BJ (cell line): ENCODE measurements at regions not wholly inside any gene's neighbourhood (a gene's known extent, or its start where the extent isn't known, plus 50 kb on each side); places are given as distances from the start of the nearest gene placed in this dataset.

Source experiments
- CTCF ChIA-PET: fragments of 350-600 bp; formaldehyde crosslinking; extraction: SDS; loops from one replicate; lab custom pipeline; 2021; ENCODE audit warnings: antibody characterized with exemption, inconsistent platforms; lab: Yijun Ruan, JAX
- POLR2A ChIA-PET: fragments of 300-600 bp; sonication (Branson Sonifier 250); formaldehyde crosslinking; extraction: SDS; loops from one replicate; lab custom pipeline; 2021; ENCODE audit warnings: antibody characterized with exemption; lab: Charles Lee
- DNase-seq: peaks from one replicate; pipeline ENCODE4 v3.0.0-alpha.2; 2011; ENCODE audit warnings: low read depth
- H3K27me3 ChIP-seq: 2 replicates; pipeline ENCODE4 v1.6.0; 2011; ENCODE audit warnings: low read length; ENCODE audit not compliant: control insufficient read depth, insufficient read depth
- H3K36me3 ChIP-seq: 2 replicates; pipeline ENCODE4 v1.5.1; 2011; ENCODE audit warnings: low read length; ENCODE audit not compliant: control insufficient read depth, insufficient read depth
- H3K4me3 ChIP-seq: 2 replicates; pipeline ENCODE4 v1.5.1; 2011; ENCODE audit warnings: low read depth, mild to moderate bottlenecking, control low read depth, low read length
- CTCF ChIP-seq: IDR thresholded peaks from 2 replicates; pipeline ENCODE4 v1.5.1; 2011; ENCODE audit warnings: low read depth, mild to moderate bottlenecking, control low read depth, inconsistent platforms, low read length, moderate library complexity; ENCODE audit not compliant: insufficient read depth

DNA sequence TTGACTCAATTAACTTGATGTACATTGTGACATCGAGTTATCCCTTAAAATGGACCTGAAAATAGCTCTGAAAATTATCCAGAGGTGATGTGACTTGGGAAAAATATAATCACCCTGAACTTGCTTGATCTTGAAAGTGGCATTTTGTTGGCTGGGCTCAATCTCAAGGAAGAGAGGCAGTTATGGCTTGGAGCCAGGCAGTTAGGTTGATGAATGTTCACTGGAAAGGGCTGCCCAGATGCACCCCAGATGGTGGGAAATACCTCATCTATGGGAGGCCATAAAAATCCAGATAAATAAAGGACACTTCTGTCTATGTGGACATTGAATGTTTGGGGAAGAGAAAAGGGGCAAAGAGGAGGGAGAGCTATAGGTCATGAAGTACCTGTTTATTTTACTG, 55.7 kb upstream of the OR5AN1 start:
- TF ChIP-seq CTCF, result no peak
- POLR2A ChIA-PET, result no interaction called here
- DNase-seq, result no peak
- no peak overlapping the region for H3K4me3 ChIP-seq
- no peaks in the 10 kb centered on the region for H3K36me3 ChIP-seq
- H3K27me3 ChIP-seq, result no peaks in the 10 kb centered on the region
- CTCF ChIA-PET, result interaction anchor here (0.7 kb wide), 1 partner anchor 9 kb away, joined by 3 read pairs; no protein-coding TSS in a partner anchor

GRCh38 chr11:59295435-59295834, 63.3 kb upstream of the OR5AN1 start:
- no peak for TF ChIP-seq CTCF
- no peak for DNase-seq
- no peak overlapping the region for H3K4me3 ChIP-seq
- H3K27me3 ChIP-seq, result no peaks in the 10 kb centered on the region
- ChIA-PET POLR2A (no interaction called here), CTCF (no interaction called here)
- no peaks in the 10 kb centered on the region for H3K36me3 ChIP-seq

DNA sequence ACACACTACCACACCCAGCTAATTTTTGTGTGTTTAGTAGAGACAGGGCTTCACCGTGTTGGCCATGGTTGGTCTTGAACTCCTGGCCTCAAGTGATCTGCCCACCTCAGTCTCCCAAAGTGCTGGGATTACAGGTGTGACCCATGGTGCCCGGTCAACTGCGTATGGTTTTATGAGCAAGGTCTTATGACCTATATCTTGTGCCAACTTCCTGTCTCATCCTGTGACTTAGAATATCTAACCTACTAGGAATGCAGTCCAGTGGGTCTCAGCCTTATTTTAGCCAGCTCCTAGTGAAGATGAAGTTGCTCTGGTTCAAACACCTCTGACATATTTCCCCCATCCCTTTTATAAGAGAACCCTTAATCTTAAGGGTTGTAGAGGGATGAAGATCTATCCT, 66.1 kb upstream of the OR5AN1 start:
- Histone ChIP-seq H3K36me3 (no peaks in the 10 kb centered on the region), H3K27me3 (no peaks in the 10 kb centered on the region), H3K4me3 (no peak overlapping the region)
- no peak for TF ChIP-seq CTCF
- no peak for DNase-seq
- CTCF ChIA-PET, result interaction anchor here (2.8 kb wide), 1 partner anchor 121 kb away, joined by 11 read pairs; the partner anchor contains the start of gene DTX4
- POLR2A ChIA-PET, result no interaction called here

GRCh38 chr11:59291228-59291627, 67.5 kb upstream of the OR5AN1 start:
- TF ChIP-seq CTCF, result no peak
- CTCF ChIA-PET, result interaction anchor here (1.0 to 4.1 kb wide), 2 partner anchors 30 to 120 kb away, joined by 4 to 28 read pairs; partner anchors contain the start of gene DTX4

GRCh38 chr11:59289356-59290181, 69.1 kb upstream of the OR5AN1 start:
- H3K36me3 ChIP-seq, result no peaks in the 10 kb centered on the region
- no peaks in the 10 kb centered on the region for H3K27me3 ChIP-seq
- ChIA-PET CTCF (interaction anchor here (4.1 kb wide), 1 partner anchor 118 kb away, joined by 28 read pairs; the partner anchor contains the start of gene DTX4), POLR2A (no interaction called here)
- H3K4me3 ChIP-seq, result no peak overlapping the region
- DNase-seq, result no peak
- no peak for TF ChIP-seq CTCF

More at GRCh38 chr11:59291228-59291627, 67.5 kb upstream of the OR5AN1 start:
- Histone ChIP-seq H3K36me3 (no peaks in the 10 kb centered on the region), H3K4me3 (no peak overlapping the region), H3K27me3 (no peaks in the 10 kb centered on the region)
- DNase-seq, result no peak
- POLR2A ChIA-PET, result no interaction called here
